PFSK-1 (cell line): ENCODE measurements at regions not wholly inside any gene's neighbourhood (a gene's known extent, or its start where the extent isn't known, plus 50 kb on each side); places are given as distances from the start of the nearest gene placed in this dataset.

ENCODE experiments used
- FOXP2 ChIP-seq: optimal IDR thresholded peaks from 2 replicates; pipeline ENCODE3; 2011; ENCODE audit warnings: borderline replicate concordance, control low read depth, inconsistent platforms; ENCODE audit not compliant: insufficient read depth; ENCODE audit errors: extremely low read length, extremely low read depth
- POLR2AphosphoS5 ChIP-seq: IDR thresholded peaks from 2 replicates; pipeline ENCODE4 v1.6.1; 2012; ENCODE audit warnings: low read depth, mild to moderate bottlenecking, control low read depth, low read length, moderate library complexity
- SIN3A ChIP-seq: IDR thresholded peaks from 2 replicates; pipeline ENCODE4 v1.6.1; 2012; ENCODE audit warnings: mild to moderate bottlenecking, low read length, moderate library complexity, borderline replicate concordance; ENCODE audit not compliant: insufficient read depth
- TAF1 ChIP-seq: IDR thresholded peaks from 2 replicates; pipeline ENCODE4 v1.6.1; 2012; ENCODE audit warnings: low read length, control low read depth, borderline replicate concordance; ENCODE audit not compliant: insufficient read depth
- TF ChIP-seq, protein P1 (sequence below), 2 experiments: IDR thresholded peaks; 2 replicates each; pipeline versions ENCODE4 v1.6.1 to v1.8.0; 2011 to 2012; ENCODE audit warnings: low read depth in 2 of 2, low read length in 2 of 2, control low read depth in 1 of 2, inconsistent platforms in 1 of 2, mild to moderate bottlenecking in 1 of 2, moderate library complexity in 1 of 2; ENCODE audit not compliant: insufficient read depth in 1 of 2

DNA sequence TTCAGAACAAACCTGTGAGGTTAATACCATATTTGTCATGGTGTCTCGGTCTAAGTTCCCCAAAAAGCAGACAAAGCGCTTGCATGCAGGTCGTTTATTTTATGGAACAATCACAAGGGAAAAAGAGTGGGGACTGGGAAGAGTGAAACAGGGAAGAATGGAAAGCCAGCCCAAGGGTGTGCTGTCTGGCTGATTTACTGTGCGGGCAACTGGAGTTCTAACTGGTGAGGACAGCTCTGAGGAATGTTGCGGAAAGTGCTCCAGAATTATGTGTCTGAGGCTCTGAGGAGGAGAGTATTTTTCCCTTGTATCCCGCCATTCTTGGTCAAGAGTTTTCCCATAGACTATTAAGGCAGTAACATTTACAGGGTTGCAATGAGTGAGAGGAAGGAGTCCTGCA is 465.4 kb downstream of the RMST start:
- TF ChIP-seq SIN3A: no peak
- TF ChIP-seq TAF1: no peak
- TF ChIP-seq, protein P1, sequence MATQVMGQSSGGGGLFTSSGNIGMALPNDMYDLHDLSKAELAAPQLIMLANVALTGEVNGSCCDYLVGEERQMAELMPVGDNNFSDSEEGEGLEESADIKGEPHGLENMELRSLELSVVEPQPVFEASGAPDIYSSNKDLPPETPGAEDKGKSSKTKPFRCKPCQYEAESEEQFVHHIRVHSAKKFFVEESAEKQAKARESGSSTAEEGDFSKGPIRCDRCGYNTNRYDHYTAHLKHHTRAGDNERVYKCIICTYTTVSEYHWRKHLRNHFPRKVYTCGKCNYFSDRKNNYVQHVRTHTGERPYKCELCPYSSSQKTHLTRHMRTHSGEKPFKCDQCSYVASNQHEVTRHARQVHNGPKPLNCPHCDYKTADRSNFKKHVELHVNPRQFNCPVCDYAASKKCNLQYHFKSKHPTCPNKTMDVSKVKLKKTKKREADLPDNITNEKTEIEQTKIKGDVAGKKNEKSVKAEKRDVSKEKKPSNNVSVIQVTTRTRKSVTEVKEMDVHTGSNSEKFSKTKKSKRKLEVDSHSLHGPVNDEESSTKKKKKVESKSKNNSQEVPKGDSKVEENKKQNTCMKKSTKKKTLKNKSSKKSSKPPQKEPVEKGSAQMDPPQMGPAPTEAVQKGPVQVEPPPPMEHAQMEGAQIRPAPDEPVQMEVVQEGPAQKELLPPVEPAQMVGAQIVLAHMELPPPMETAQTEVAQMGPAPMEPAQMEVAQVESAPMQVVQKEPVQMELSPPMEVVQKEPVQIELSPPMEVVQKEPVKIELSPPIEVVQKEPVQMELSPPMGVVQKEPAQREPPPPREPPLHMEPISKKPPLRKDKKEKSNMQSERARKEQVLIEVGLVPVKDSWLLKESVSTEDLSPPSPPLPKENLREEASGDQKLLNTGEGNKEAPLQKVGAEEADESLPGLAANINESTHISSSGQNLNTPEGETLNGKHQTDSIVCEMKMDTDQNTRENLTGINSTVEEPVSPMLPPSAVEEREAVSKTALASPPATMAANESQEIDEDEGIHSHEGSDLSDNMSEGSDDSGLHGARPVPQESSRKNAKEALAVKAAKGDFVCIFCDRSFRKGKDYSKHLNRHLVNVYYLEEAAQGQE (IDR thresholded peaks at IDR 0.05; ENCODE audit: insufficient read depth in 1 of 2, low read depth in 2 of 2, low read length in 2 of 2): no peak
- no peak for TF ChIP-seq POLR2AphosphoS5
- no peak for TF ChIP-seq FOXP2

DNA sequence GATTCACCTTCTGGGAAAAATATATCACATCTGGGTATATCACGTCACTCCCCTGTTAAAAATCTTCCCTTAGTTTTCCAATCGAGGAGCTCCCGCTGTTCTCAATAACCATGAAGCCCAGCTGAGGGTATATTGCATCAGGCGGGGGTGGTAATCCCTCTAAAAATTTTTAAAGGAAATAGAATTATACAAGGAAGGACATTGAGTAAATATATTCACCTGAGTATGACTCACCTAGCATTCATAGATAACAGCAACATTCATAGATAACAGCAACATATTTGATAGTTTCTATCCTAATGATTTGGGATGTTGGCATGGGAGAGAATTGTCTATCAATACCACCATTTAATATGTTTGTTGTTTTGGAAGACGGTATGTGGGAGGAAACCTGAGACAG is 473.6 kb downstream of the RMST start:
- TF ChIP-seq, protein P1 (IDR thresholded peaks at IDR 0.05; ENCODE audit: insufficient read depth in 1 of 2, low read depth in 2 of 2, low read length in 2 of 2): no peak
- no peak for TF ChIP-seq FOXP2
- TF ChIP-seq TAF1: no peak
- no peak for TF ChIP-seq SIN3A
- TF ChIP-seq POLR2AphosphoS5: no peak

DNA sequence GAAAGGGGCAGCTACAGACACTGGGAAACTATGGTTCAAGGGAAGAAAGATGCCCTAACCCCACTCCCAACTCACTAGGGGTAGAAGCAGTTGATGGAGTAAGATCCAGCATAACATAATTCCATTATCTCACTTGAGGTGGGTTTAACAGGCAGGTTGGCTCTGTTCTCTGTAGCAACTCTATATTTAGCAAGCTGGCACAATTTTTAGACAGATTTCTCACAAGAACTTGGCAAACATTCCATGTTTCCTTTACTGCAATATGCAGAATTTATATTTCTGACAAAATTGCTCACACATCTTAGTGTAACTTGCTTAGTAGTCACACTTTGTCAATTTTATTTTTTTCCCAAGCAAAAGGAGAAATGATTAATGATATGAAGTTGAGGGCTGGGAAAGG is 475.4 kb downstream of the RMST start:
- no peak for TF ChIP-seq FOXP2
- TF ChIP-seq, protein P1 (IDR thresholded peaks at IDR 0.05; ENCODE audit: insufficient read depth in 1 of 2, low read depth in 2 of 2, low read length in 2 of 2): no peak
- no peak for TF ChIP-seq TAF1
- no peak for TF ChIP-seq SIN3A
- no peak for TF ChIP-seq POLR2AphosphoS5

DNA sequence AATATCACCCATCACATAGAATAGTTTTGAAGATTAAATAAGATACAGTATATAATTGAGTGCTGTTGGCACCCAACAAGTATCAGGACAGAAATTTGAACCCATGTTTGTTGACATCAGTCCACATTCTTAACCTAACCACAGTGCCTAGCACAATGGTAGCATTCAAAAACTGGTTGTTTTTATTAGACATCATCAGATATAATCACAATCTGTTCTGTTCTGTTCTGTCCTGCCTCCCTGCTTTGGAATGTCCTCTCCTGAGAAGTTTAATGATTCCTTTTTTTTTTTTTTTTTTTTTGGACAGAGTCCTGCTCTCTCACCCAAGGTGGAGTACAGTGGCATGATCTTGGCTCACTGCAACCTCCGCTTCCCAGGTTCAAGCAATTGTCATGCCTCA is 476.6 kb downstream of the RMST start:
- TF ChIP-seq, protein P1 (IDR thresholded peaks at IDR 0.05; ENCODE audit: insufficient read depth in 1 of 2, low read depth in 2 of 2, low read length in 2 of 2): no peak
- no peak for TF ChIP-seq TAF1
- TF ChIP-seq FOXP2: no peak
- no peak for TF ChIP-seq SIN3A
- TF ChIP-seq POLR2AphosphoS5: no peak

DNA sequence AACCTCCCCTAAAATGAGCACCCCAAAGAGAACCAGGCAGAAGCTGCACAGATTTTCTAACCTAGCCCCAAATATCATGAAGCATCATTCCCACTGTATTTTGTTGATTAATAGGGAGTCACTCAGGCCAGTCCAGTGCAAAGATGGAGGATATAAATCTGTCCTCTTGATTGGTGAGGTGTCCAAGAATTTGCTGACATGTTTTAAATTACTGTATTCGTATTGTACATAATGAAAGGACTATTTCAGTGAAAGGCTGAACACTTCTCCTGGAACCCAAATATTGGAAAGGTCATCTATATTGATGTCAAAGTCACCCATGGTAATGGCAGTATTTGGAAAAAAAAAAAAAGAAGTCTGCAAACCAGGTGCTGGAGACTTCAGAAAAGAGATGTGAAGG is 477.5 kb downstream of the RMST start:
- TF ChIP-seq, protein P1 (IDR thresholded peaks at IDR 0.05; ENCODE audit: insufficient read depth in 1 of 2, low read depth in 2 of 2, low read length in 2 of 2): no peak
- no peak for TF ChIP-seq POLR2AphosphoS5
- no peak for TF ChIP-seq SIN3A
- TF ChIP-seq TAF1: no peak
- no peak for TF ChIP-seq FOXP2
